Left ventricle myocardium superior (tissue), 1 donor: ENCODE measurements at regions not wholly inside any gene's neighbourhood (a gene's known extent, or its start where the extent isn't known, plus 50 kb on each side); places are given as distances from the start of the nearest gene placed in this dataset.
A peak's percentile ranks its signal among the peaks of the same experiment; 100 is the strongest.

Experiments
- ATAC-seq: fragments of 200-7000 bp; cut with Tn5 transposase; one replicate; pipeline ENCODE4 v1.9.1; 2020; ENCODE audit warnings: mild to moderate bottlenecking, moderate library complexity
- DNase-seq: peaks from one replicate; pipeline ENCODE4 v3.0.0-alpha.2; 2020
- intact Hi-C: fragments of 100-400 bp; cut with micrococcal nuclease; formaldehyde crosslinking; loops from one replicate; pipeline ENCODE4 v1.11.0; 2022
- donor health status: DM: no; HTN: yes; CAD: no; lungs with severe emphysema.

- ATAC-seq (no peak), DNase-seq (no peak)
- intact Hi-C loops = no loop called here
Measured at GRCh38 chr3:26536955-26537354, 85.6 kb upstream of the LRRC3B start.

DNA sequence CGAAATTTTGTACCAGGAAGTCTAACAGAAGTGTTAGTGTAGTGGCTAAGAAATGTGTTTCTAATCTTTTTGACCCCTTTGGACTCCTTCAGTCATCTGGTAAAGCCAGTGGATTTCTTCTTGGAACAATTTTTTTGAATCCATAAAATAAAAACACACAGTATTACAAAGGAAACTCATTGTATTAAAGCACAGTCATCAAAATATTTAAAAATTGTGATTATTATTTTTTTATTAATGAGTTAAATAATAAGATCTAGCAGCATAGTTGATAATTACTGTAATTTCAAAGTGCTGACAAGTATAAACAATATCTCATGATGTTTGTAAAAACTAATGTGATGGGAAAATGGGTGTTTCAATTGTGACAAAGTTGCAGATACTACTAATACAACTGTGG is 72.2 kb upstream of the LRRC3B start:
- intact Hi-C loops = no loop called here
- ATAC-seq = no peak
- DNase-seq = no peak

- ATAC-seq (no peak), DNase-seq (no peak)
- intact Hi-C loops = no loop called here
Measured at GRCh38 chr3:26556637-26557036, 65.9 kb upstream of the LRRC3B start.

DNA sequence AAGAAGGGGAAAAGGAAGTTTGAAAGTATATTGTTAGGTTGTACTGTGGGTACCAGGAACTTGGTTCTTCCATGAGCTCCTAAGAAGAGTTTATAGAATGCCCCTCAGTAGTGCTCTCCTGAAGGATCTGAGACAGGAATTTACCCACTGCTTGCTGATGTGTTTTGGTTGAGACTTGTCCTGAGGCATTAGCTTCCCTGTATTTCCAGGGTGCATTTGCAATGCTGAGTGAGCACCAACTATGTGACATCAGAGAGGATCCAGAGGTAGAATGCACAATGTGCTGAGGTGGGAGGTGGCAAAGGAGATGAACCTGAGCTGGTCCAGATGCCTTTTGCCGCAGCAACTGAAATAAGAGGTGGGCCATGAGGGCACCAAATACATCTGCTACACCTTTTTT is 64.3 kb upstream of the LRRC3B start:
- intact Hi-C loops = no loop called here
- ATAC-seq = no peak
- no peak for DNase-seq

DNA sequence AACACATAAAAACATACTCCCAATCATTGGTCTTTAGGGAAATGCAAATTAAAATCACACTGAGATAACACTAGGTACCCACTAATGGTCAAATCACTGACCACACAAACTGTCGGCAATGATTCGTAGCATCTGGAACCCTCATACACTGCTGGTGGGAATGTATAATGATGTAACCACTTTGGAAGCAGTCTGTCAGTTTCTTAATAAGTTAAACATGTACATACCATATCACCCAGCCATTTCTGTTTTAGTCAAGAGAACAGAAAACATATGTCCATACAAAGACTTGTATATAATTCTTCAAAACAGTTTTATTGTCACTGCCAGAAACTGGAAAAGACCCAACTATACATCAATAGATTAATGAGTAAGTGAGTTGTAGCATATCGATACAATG is 63.3 kb upstream of the LRRC3B start:
- DNase-seq = no peak
- intact Hi-C loops = no loop called here
- ATAC-seq = no peak

DNA sequence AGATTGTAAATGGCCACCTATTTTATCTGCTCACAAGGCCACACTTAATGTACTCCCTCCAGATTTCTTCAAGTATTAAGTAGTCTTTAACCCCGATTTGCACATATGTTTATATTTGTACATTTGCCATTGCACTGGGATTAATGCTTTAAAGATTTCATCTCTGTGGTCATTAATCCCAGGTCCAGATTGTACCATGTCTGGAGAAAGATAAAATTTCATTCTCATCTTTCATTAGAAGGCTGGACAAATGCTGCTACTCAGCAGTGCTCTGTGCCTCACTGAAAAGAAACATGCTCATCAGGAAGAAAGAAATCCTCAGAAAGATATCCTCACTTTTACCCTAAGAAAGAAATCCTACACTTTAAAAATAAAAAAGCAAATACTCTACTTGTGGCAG is 62.5 kb upstream of the LRRC3B start:
- intact Hi-C loops = no loop called here
- ATAC-seq (no peak), DNase-seq (no peak)

DNA sequence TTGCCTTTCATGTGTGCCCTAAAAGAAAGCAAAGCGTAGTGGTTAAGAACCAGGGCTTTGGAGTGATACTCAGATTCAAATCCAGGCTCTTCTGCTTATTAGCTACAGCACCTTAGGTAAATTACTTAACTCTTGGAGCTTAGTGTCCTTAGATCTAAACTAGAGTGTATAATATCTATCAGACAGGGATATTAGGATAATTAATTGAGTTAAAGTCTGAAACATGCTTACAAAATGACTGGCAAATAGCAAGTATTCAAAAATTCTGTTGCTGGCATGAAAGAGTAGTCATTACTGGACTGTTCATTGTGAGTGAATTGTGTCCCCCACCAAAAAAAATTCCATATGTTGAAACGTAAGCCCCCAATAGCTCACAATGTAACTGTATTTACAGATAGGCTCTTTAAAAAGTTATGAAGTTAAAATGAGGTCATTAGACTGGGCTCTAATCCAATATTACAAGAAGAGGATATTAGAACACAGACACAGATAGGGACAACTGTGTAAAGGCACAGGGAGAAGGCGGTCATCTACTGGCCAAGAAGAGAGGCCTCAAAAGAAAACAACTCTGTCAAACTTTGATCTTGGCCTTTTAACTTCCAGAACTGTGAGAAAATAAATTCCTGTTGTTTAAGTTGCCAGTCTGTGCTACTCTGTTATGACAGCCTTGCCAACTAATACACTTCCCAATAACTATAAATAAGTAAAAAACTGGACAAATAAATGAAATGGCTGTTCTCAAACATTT is 60.4 kb upstream of the LRRC3B start:
- ATAC-seq (peak; percentile 41), DNase-seq (no peak)
- intact Hi-C loops = no loop called here
